Islet precursor cell (in vitro differentiated cells): ENCODE measurements at regions not wholly inside any gene's neighbourhood (a gene's known extent, or its start where the extent isn't known, plus 50 kb on each side); places are given as distances from the start of the nearest gene placed in this dataset.

ENCODE experiments used
- DNase-seq: peaks from one replicate; pipeline ENCODE4 v3.0.0-alpha.2; 2018

DNA sequence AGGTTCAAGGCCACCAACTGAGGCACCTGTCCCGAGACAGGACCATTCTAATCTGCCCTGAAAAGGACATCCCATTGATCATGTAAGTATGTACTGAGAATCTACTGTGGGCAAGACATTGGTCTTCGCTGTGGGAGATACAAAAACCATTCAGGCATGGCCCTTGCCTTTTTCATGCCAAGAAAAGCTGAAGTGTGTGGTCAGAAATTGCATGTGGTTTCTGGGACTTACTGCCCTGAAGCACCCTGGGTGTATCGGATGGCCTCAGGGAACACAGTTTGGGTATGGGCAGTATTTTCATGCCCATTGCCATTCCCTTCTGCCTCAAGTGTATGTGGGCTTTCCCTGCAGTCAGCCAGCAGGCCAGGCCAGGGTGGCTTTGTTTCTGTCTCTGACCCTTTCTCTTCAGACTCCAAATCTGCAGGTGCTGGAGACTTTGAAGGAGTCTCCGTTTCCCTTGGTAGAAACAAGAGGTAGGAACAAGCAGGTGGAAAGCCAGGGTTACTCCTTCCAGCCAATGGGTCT, 285.7 kb downstream of the ZEB1 start:
- DNase-seq: no peak

DNA sequence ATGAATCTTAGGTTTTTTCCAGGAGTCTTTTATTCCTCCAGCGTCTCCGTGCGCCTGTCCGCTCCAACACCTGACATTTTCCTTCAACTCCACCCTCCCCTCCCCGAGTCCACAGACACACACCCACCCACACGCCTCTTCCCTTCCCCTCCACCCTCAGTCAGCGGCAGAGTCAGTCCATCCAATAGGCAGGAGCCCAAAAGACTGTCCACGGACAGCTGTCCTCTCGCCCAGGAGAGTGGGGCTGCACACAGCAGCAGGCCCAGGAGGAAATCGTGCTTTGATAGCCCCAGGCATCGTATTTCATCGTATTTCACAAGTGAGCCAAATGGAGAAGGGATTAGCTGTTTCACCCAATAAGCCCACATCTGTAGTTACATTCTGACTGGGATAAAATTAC, 285.1 kb downstream of the ZEB1 start:
- no peak for DNase-seq

GRCh38 chr10:31603235-31604087, 284.4 kb downstream of the ZEB1 start:
- DNase-seq: peak; percentile 98

DNA sequence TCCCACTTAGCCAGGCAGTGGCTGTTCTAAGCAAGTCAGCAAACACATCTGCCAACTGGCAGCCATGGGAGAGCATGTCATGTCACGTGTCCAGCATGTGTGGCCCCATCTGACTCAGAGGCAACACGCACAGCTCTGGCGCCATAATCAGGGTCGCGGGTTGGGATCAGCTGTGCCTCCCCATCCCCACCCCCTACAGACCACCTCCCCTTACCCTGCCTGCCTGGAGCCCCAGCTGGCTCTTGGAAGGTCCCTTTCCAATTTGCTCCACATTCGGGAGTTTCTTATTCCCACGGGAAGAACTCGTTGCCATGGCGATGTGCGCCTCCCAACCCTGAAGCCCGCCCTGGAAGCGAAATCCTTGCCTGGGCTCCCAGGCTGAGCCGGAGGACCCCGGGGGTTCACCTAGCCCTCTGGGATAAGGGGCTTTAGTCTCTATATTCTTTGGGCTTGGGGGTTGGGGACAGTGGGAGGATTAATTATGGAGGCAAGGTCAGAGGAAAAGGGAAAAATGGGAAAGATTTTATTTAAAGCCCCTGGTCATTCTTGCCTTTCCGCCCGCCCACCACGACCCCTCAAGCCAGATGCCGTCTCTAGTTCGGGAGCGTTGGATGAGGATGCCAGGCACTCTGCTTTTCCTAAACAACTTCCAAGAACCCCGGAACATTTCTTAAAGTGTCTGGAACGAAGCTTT, 283.7 kb downstream of the ZEB1 start:
- peak; percentile 68 for DNase-seq

- no peak for DNase-seq
These were observed 282.1 kb downstream of the ZEB1 start for GRCh38 chr10:31601136-31601535.

GRCh38 chr10:31599626-31600504, 280.8 kb downstream of the ZEB1 start:
- DNase-seq: peak; percentile 51

DNA sequence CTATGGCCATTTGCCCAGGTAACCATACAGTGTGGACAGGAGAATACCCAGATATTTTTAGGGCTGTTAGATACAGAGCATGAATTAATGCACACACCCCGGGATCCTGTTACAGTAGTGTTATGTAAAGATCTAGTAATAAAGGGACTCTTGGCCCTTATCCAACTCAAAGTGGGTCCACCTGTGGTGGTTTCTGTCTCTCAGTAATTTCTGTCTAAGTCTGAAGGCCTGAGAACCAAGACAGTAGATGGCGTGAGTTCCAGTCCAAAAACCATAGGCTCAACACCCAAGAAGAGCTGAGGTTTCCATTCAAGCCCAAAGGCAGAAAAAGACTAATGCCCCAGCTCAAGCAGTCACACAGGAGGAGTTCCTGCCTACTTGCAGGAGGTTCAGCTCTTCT, 277.7 kb downstream of the ZEB1 start:
- no peak for DNase-seq

- no peak for DNase-seq
These were observed 277.0 kb downstream of the ZEB1 start for GRCh38 chr10:31595992-31596391.

- DNase-seq: no peak
These were observed 275.4 kb downstream of the ZEB1 start for GRCh38 chr10:31594347-31594873.

- no peak for DNase-seq
These were observed 274.1 kb downstream of the ZEB1 start for GRCh38 chr10:31593124-31593523.

DNA sequence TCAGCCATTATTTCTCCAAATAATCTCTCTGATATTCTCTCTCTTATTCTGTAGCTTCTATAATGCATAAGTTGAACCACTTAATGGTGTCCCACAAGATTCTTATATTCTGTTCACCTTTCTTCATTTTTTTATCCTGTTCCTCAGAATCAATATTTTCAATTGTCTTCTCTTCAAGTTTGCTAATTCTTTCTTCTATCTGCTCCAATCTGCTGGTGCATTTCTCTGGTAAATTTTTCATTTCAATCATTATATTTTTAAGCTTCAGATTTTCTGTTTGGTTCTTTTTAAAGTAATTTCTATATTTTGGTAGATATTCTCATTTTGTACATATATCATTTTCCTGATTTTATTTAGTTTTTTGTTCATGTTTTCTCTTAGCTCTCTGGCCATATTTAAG, 272.6 kb downstream of the ZEB1 start:
- no peak for DNase-seq

DNA sequence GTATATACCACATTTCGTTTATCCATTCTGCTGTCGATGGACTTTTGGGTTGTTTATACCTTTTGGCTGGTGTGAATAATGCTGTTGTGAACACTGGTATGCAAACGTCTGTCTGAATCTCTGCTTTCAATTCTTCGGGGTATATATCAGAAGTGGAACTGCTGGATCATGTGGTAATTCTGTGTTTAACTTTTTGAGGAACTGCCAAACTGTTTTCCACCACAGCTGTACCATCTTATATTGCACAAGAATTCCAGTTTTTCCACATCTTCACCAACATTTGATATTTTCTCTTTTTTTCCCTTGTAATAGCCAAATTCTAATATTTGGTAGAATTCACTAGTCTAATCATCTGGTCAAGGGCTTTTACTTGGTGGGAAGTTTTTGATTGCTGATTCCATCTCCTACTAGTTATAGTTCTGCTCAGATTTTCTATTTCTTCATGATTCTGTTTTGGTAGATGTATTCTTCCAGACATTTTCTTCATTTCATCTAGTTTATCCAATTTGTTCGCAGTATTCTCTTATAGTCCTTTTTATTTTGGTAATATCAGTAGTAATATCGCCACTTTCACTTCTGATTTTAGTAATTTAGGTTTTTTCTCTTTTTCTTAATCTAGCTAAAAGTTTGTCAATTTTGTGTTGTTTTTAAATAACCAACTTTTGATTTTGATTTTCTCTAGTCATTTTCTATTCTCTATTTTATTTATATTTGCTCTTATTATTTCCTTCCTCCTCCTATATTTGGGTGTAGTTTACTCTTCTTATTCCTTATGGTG, 271.2 kb downstream of the ZEB1 start:
- DNase-seq: no peak

DNA sequence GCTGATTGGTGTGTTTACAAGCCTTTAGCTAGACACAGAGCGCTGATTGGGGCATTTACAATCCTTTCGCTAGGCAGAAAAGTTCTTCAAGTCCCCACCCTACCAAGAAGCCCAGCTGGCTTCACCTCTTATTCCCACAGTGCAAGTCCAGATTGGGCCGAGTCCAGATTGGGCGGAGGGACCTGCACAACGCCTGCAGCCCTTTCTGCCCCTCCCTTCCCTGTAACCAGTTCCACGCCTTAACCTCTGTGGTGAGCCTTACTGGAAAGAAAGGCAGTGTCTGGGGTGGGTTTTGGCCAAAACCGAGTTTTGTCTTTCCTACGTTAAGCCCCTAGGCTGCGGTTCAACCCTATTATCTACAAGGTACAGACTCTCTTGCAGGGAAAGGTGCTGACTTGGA, 268.7 kb downstream of the ZEB1 start:
- DNase-seq: no peak

DNA sequence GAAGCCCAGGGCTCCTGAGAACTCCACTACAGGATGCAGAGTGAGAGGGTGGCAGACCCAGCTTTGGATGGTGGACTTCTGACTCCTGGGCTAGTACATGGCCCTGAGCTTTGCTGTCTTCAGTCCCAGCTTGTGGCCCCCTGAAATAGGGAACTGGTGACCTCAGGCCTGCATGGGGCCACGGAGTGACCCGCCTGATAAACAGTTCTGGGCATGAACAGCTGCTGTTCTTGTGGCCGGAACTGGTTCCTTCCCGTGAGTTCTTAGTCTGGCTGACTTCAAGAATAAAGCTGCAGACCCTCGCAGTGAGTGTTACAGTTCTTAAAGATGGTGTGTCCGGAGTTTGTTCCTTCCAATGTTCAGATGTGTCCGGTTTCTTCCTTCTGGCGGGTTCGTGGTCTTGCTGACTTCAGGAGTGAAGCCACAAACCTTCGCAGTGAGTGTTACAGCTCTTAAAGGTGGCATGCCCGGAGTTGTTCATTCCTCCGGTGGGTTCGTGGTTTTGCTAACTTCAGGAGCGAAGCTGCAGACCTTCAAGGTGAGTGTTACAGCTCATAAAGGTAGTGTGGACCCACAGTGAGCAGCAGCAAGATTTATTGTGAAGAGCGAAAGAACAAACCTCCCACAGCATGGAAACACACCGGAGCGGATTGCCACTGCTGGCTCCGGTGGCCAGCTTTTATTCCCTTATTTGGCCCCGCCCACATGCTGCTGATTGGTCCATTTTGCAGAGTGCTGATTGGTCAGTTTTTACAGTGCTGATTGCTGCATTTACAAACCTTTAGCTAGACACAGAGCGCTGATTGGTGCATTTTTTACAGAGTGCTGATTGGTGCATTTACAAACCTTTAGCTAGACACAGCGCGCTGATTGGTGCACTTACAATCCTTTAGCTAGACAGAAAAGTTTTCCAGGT, 268.0 kb downstream of the ZEB1 start:
- no peak for DNase-seq

GRCh38 chr10:31584876-31585275, 265.9 kb downstream of the ZEB1 start:
- DNase-seq: peak; percentile 71

GRCh38 chr10:31584098-31584631, 265.1 kb downstream of the ZEB1 start:
- DNase-seq: no peak

GRCh38 chr10:31583293-31583692, 264.3 kb downstream of the ZEB1 start:
- DNase-seq: no peak

DNA sequence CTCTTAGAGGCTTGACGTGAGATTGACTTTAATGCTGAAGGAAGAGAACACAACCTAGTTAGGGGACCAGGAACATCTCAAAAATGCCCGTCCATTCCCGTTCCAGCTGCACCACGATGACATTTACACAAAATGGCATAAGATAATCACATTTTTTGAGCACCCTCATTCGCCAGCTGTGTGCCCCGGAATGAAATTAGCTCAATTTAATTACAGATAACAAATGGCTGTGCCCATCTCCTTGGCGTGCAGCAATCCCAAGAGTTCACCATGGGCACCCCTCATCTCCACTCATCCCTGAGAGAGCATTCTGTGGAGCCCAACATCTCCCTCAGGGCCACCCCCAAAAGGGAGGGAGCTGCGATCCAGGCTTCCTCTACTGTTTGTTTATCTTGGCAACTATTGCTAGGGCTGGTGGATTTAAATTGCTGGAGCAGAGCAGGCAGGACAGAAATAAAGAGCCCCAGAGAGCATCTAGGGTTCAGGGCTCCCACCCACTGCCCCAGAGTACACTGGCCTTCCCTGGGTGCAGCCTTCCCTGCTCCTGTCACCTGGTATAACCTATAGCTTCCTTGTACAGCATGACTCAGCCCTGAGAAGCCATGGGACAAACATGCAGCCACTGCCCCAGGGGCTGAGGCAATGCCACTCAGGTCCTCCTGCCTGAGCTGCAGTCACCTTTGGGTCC, 263.5 kb downstream of the ZEB1 start:
- DNase-seq: peak; percentile 82

DNA sequence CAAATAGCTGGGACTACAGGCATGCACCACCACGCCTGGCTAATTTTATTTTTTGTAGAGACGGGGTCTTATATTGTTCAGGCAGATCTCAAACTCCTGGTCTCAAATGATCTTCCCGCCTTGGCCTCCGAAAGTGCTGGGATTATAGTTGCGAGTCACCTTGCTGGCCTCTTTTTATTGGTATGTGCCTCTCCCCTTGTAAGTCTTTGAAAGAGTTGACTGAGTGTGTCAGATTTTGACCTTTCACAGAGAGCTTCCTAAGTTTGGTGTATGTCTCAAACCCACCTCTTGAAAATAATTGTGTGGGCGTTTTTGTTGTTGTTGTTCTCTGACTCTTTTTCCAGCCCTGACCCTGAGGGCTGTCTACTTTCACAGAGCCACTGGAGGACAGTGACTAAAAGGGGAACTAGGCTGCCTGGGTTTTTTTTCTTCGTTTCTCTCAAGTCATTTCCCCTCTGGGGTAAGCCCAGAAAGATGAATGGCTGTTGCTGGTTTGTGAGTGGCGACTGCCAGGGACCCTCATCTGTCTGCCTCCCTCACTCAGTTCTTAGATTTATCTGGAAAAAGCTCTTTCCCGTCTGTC, 262.8 kb downstream of the ZEB1 start:
- no peak for DNase-seq

- no peak for DNase-seq
These were observed 261.6 kb downstream of the ZEB1 start for GRCh38 chr10:31580646-31581045.
